Cardiac muscle cell (in vitro differentiated cells and primary cell): ENCODE measurements at regions not wholly inside any gene's neighbourhood (a gene's known extent, or its start where the extent isn't known, plus 50 kb on each side); places are given as distances from the start of the nearest gene placed in this dataset.

Experiments used
- DNase-seq, 2 donors: peaks; one replicate each; pipeline versions ENCODE4 v3.0.0 to v3.0.0-alpha.2; 2010 to 2017; ENCODE audit warnings: low read depth in 1 of 2, low spot score in 1 of 2
- H3K27ac ChIP-seq: fragments of 200-600 bp; sonication (generic); 2 replicates; pipeline ENCODE4 v1.5.1; 2016
- H3K27me3 ChIP-seq: fragments of 200-600 bp; sonication (generic); 2 replicates; pipeline ENCODE4 v1.6.0; 2016; ENCODE audit warnings: control low read depth
- H3K36me3 ChIP-seq: fragments of 200-600 bp; sonication (generic); 2 replicates; pipeline ENCODE4 v1.5.1; 2016; ENCODE audit warnings: control low read depth
- H3K4me1 ChIP-seq: fragments of 200-600 bp; sonication (generic); 2 replicates; pipeline ENCODE4 v1.8.1; 2017; ENCODE audit warnings: low read depth, mild to moderate bottlenecking, mixed run types
- H3K4me3 ChIP-seq: fragments of 200-600 bp; sonication (generic); 2 replicates; pipeline ENCODE4 v1.5.1; 2016; ENCODE audit warnings: mild to moderate bottlenecking
- H3K9me3 ChIP-seq: fragments of 200-600 bp; sonication (generic); 2 replicates; pipeline ENCODE4 v1.5.1; 2017; ENCODE audit warnings: low read depth, mild to moderate bottlenecking, control low read depth
- CTCF ChIP-seq: IDR thresholded peaks from 2 replicates; pipeline ENCODE4 v1.5.1; 2012; ENCODE audit warnings: low read depth, mild to moderate bottlenecking, low read length

GRCh38 chr11:92830377-92831155 lies 138.9 kb upstream of the MTNR1B start:
- Histone ChIP-seq H3K9me3 (no peaks in the 10 kb centered on the region), H3K27me3 (peaks cover 16% of the 10 kb centered on the region), H3K36me3 (no peaks in the 10 kb centered on the region), H3K4me3 (no peak overlapping the region), H3K4me1 (no peaks in the 10 kb centered on the region), H3K27ac (no peak overlapping the region)
- TF ChIP-seq CTCF, result no peak
- no peak for DNase-seq

- no peaks in the 10 kb centered on the region for H3K9me3 ChIP-seq
- no peak for DNase-seq
- no peak for TF ChIP-seq CTCF
- no peaks in the 10 kb centered on the region for H3K4me1 ChIP-seq
- no peaks in the 10 kb centered on the region for H3K36me3 ChIP-seq
- H3K27me3 ChIP-seq, result peaks cover 3% of the 10 kb centered on the region
- H3K27ac ChIP-seq, result no peak overlapping the region
- no peak overlapping the region for H3K4me3 ChIP-seq
Measured at GRCh38 chr11:92834296-92835020, 135.0 kb upstream of the MTNR1B start.

GRCh38 chr11:92837595-92837994 lies 131.9 kb upstream of the MTNR1B start:
- DNase-seq, result no peak
- Histone ChIP-seq H3K4me3 (no peak overlapping the region), H3K27ac (no peak overlapping the region), H3K36me3 (no peaks in the 10 kb centered on the region), H3K4me1 (no peaks in the 10 kb centered on the region), H3K9me3 (no peaks in the 10 kb centered on the region), H3K27me3 (no peaks in the 10 kb centered on the region)
- TF ChIP-seq CTCF, result no peak

GRCh38 chr11:92838759-92839310 lies 130.6 kb upstream of the MTNR1B start:
- DNase-seq, result peak in 1 of 2 donors; percentile 68
- TF ChIP-seq CTCF, result no peak
- no peak overlapping the region for H3K27ac ChIP-seq
- H3K4me1 ChIP-seq, result no peaks in the 10 kb centered on the region
- H3K27me3 ChIP-seq, result no peaks in the 10 kb centered on the region
- H3K4me3 ChIP-seq, result no peak overlapping the region
- no peaks in the 10 kb centered on the region for H3K36me3 ChIP-seq
- H3K9me3 ChIP-seq, result no peaks in the 10 kb centered on the region

GRCh38 chr11:92839450-92839849 lies 130.0 kb upstream of the MTNR1B start:
- Histone ChIP-seq H3K27me3 (no peaks in the 10 kb centered on the region), H3K4me3 (no peak overlapping the region), H3K9me3 (no peaks in the 10 kb centered on the region), H3K36me3 (no peaks in the 10 kb centered on the region), H3K4me1 (no peaks in the 10 kb centered on the region), H3K27ac (no peak overlapping the region)
- no peak for DNase-seq
- no peak for TF ChIP-seq CTCF
